C4-2B (cell line): ENCODE measurements at regions not wholly inside any gene's neighbourhood (a gene's known extent, or its start where the extent isn't known, plus 50 kb on each side); places are given as distances from the start of the nearest gene placed in this dataset.

Experiments used
- CTCF ChIP-seq: fragments of 450-650 bp; conservative IDR thresholded peaks from 2 replicates; pipeline ENCODE4 v1.5.1; 2017; ENCODE audit warnings: mild to moderate bottlenecking
- ZFX ChIP-seq: fragments of 450-650 bp; IDR thresholded peaks from 2 replicates; pipeline ENCODE4 v1.6.1; 2017

DNA sequence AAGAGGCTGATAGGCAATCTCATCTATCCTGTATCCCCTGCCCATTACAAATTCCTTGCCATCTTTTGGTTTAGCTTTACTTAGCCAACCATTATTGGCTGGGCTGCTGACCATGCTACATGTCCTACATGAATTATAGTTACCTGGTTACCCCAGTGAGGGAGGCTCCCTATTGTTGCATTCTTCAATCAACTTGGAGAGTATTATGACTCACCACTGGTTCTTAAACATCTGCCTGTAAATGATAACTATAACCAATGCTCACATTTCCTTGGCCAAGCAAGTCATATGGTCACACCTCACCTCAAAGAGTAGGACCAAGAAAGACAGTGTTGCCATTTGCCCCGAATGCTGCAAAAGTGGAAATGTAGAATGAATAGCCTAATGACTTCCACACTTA lies 297.6 kb downstream of the IL15 start:
- TF ChIP-seq CTCF, result no peak
- no peak for TF ChIP-seq ZFX
